H1 (cell line): ENCODE measurements at regions not wholly inside any gene's neighbourhood (a gene's known extent, or its start where the extent isn't known, plus 50 kb on each side); places are given as distances from the start of the nearest gene placed in this dataset.

Experiments used
- CTCF ChIP-seq, 3 experiments: IDR thresholded peaks; 1 replicate in 2 of 3; 2 replicates in 1 of 3; pipeline versions ENCODE4 v1.5.1 to v1.6.1; 2011; ENCODE audit warnings: low read length in 3 of 3, mild to moderate bottlenecking in 3 of 3, inconsistent platforms in 2 of 3, low read depth in 1 of 3, moderate library complexity in 1 of 3; ENCODE audit not compliant: insufficient read depth in 1 of 3; ENCODE audit errors: control extremely low read depth in 1 of 3
- JUN ChIP-seq: IDR thresholded peaks from 2 replicates; pipeline ENCODE4 v1.6.1; 2011; ENCODE audit warnings: low read depth, mild to moderate bottlenecking, improper control_type of control experiment, low read length
- MAFK ChIP-seq: IDR thresholded peaks from 2 replicates; pipeline ENCODE4 v1.6.1; 2012; ENCODE audit warnings: low read depth, mild to moderate bottlenecking, improper control_type of control experiment, low read length
- POLR2A ChIP-seq, 2 experiments: IDR thresholded peaks; 1 replicate in 1 of 2; 2 replicates in 1 of 2; pipeline ENCODE4 v1.6.1; 2011; ENCODE audit warnings: low read depth in 2 of 2, low read length in 2 of 2, mild to moderate bottlenecking in 2 of 2; ENCODE audit errors: control extremely low read depth in 1 of 2
- RAD21 ChIP-seq, 2 experiments: IDR thresholded peaks in 1 of 2; conservative IDR thresholded peaks in 1 of 2; 2 replicates each; pipeline ENCODE4 v1.6.1; 2011; ENCODE audit warnings: low read depth in 2 of 2, low read length in 2 of 2, improper control_type of control experiment in 1 of 2, inconsistent platforms in 1 of 2, mild to moderate bottlenecking in 1 of 2, moderate library complexity in 1 of 2
- SAP30 ChIP-seq: fragments of 300-600 bp; sonication (generic); IDR thresholded peaks from 2 replicates; pipeline ENCODE4 v1.7.1; 2012; ENCODE audit warnings: low read length, moderate library complexity, mild to moderate bottlenecking, inconsistent platforms; ENCODE audit not compliant: insufficient read depth, insufficient replicate concordance
- SIX5 ChIP-seq: IDR thresholded peaks from 2 replicates; pipeline ENCODE4 v1.6.1; 2011; ENCODE audit warnings: mild to moderate bottlenecking, low read depth, low read length

DNA sequence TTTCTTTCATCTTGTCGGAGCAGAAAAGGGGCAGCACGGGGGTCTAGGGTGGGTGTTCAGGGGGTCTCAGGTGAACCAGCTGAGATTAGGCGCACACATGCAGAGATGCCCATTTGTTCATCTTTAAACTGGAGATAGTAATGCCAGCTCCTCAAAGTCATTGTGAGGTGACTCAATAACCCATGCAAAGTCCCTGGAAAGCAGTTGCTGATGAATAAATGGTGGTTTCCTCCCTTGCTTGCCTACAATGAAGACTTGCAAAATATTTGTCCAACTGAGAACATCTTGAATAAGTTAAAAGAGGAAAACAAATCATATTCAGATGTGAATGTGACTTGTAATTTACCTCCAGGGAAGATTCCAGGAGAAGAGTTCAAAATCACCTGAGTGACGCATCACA is 206.9 kb downstream of the LY86 start:
- TF ChIP-seq CTCF (IDR thresholded peaks at IDR 0.05; ENCODE audit: control extremely low read depth in 1 of 3, insufficient read depth in 1 of 3, low read depth in 1 of 3, low read length in 3 of 3) (no peak), JUN (no peak), SAP30 (no peak), POLR2A (IDR thresholded peaks at IDR 0.05; ENCODE audit: control extremely low read depth in 1 of 2, low read depth in 2 of 2, low read length in 2 of 2) (no peak), MAFK (no peak), RAD21 (IDR thresholded peaks at IDR 0.05 in 1 of 2, conservative IDR thresholded peaks at IDR 0.05 in 1 of 2; ENCODE audit: low read depth in 2 of 2, low read length in 2 of 2) (no peak), SIX5 (no peak)
